Lower lobe of right lung (tissue), 2 donors: ENCODE measurements at regions not wholly inside any gene's neighbourhood (a gene's known extent, or its start where the extent isn't known, plus 50 kb on each side); places are given as distances from the start of the nearest gene placed in this dataset.

Experiments used
- ATAC-seq, 2 donors: fragments of 200-7000 bp; cut with Tn5 transposase; one replicate each; pipeline ENCODE4 v1.9.1; 2020 to 2022; ENCODE audit warnings: mild to moderate bottlenecking in 2 of 2, moderate library complexity in 2 of 2
- DNase-seq: peaks from one replicate; pipeline ENCODE4 v3.0.0-alpha.2; 2020
- H3K27ac ChIP-seq: fragments of 200-600 bp; one replicate; pipeline ENCODE4 v1.8.0; 2022
- H3K27me3 ChIP-seq: fragments of 200-600 bp; one replicate; pipeline ENCODE4 v1.8.0; 2022; ENCODE audit warnings: low read depth
- H3K36me3 ChIP-seq: fragments of 200-600 bp; one replicate; pipeline ENCODE4 v1.8.0; 2022; ENCODE audit warnings: mild to moderate bottlenecking
- H3K4me1 ChIP-seq: fragments of 200-600 bp; one replicate; pipeline ENCODE4 v1.8.0; 2022
- H3K4me3 ChIP-seq: fragments of 200-600 bp; one replicate; pipeline ENCODE4 v1.8.0; 2022; ENCODE audit warnings: mild to moderate bottlenecking
- H3K9me3 ChIP-seq: fragments of 200-600 bp; one replicate; pipeline ENCODE4 v1.8.0; 2022
- CTCF ChIP-seq: fragments of 200-600 bp; IDR thresholded peaks from one replicate; pipeline ENCODE4 v1.8.0; 2022; ENCODE audit warnings: antibody characterized with exemption, mild to moderate bottlenecking
- intact Hi-C: fragments of 100-400 bp; cut with DNase I; formaldehyde crosslinking; loops from one replicate; pipeline ENCODE4 v1.11.0; 2022
- donor health status: DM: no; HTN: yes; CAD: no; lungs with severe emphysema.

GRCh38 chr2:144014103-144014502 is 505.8 kb downstream of the ZEB2 start:
- no peak overlapping the region for H3K4me3 ChIP-seq
- no peak for ATAC-seq
- no peaks in the 10 kb centered on the region for H3K27me3 ChIP-seq
- H3K4me1 ChIP-seq: no peaks in the 10 kb centered on the region
- no peak for TF ChIP-seq CTCF
- intact Hi-C loops: no loop called here
- DNase-seq: no peak
- H3K9me3 ChIP-seq: no peaks in the 10 kb centered on the region
- H3K36me3 ChIP-seq: no peaks in the 10 kb centered on the region
- H3K27ac ChIP-seq: no peak overlapping the region

GRCh38 chr2:144012304-144012703 is 507.6 kb downstream of the ZEB2 start:
- no peak for TF ChIP-seq CTCF
- H3K27ac ChIP-seq: no peak overlapping the region
- intact Hi-C loops: no loop called here

GRCh38 chr2:144011553-144011952 is 508.4 kb downstream of the ZEB2 start:
- no peaks in the 10 kb centered on the region for H3K9me3 ChIP-seq
- H3K27me3 ChIP-seq: no peaks in the 10 kb centered on the region
- no peak overlapping the region for H3K27ac ChIP-seq
- ATAC-seq (no peak), DNase-seq (no peak)
- no peaks in the 10 kb centered on the region for H3K36me3 ChIP-seq
- no peaks in the 10 kb centered on the region for H3K4me1 ChIP-seq
- no peak for TF ChIP-seq CTCF
- intact Hi-C loops: no loop called here
- no peak overlapping the region for H3K4me3 ChIP-seq

More at GRCh38 chr2:144012304-144012703, 507.6 kb downstream of the ZEB2 start:
- no peak for ATAC-seq
- Histone ChIP-seq H3K36me3 (no peaks in the 10 kb centered on the region), H3K27me3 (no peaks in the 10 kb centered on the region), H3K4me1 (no peaks in the 10 kb centered on the region), H3K4me3 (no peak overlapping the region), H3K9me3 (no peaks in the 10 kb centered on the region)
- DNase-seq: no peak

GRCh38 chr2:144011098-144011497 is 508.8 kb downstream of the ZEB2 start:
- H3K4me3 ChIP-seq: no peak overlapping the region
- DNase-seq (no peak), ATAC-seq (no peak)
- intact Hi-C loops: no loop called here
- no peaks in the 10 kb centered on the region for H3K36me3 ChIP-seq
- TF ChIP-seq CTCF: no peak
- H3K4me1 ChIP-seq: no peaks in the 10 kb centered on the region
- no peaks in the 10 kb centered on the region for H3K9me3 ChIP-seq
- no peak overlapping the region for H3K27ac ChIP-seq
- H3K27me3 ChIP-seq: no peaks in the 10 kb centered on the region

- intact Hi-C loops: no loop called here
- Histone ChIP-seq H3K4me3 (no peak overlapping the region), H3K4me1 (no peaks in the 10 kb centered on the region), H3K36me3 (no peaks in the 10 kb centered on the region), H3K27me3 (no peaks in the 10 kb centered on the region), H3K9me3 (no peaks in the 10 kb centered on the region), H3K27ac (no peak overlapping the region)
- DNase-seq (no peak), ATAC-seq (no peak)
- no peak for TF ChIP-seq CTCF
Observed at GRCh38 chr2:144010096-144010836, 509.7 kb downstream of the ZEB2 start.
